SK-N-SH (cell line): ENCODE measurements at regions not wholly inside any gene's neighbourhood (a gene's known extent, or its start where the extent isn't known, plus 50 kb on each side); places are given as distances from the start of the nearest gene placed in this dataset.
"Not testable (repeated sequence)": the region's sequence is repeated elsewhere in the genome, so short reads cannot be mapped to it uniquely, and the experiment has no call there.

Experiments used
- CTCF ChIA-PET: fragments of 300-600, 350-600 bp; formaldehyde crosslinking; extraction: SDS; loops from one replicate; lab custom pipeline; 2021; lab: Yijun Ruan, JAX
- POLR2A ChIA-PET: fragments of 350-600 bp; sonication (Branson Sonifier 250); formaldehyde crosslinking; extraction: SDS; loops from one replicate; lab custom pipeline; 2020; ENCODE audit warnings: antibody characterized with exemption, inconsistent platforms; lab: Yijun Ruan, JAX
- DNase-seq: peaks from one replicate; pipeline ENCODE4 v3.0.0; 2012
- H2AFZ ChIP-seq: fragments of 200-600 bp; sonication (generic); 2 replicates; pipeline ENCODE4 v1.8.1; 2016; ENCODE audit warnings: antibody characterized with exemption, mild to moderate bottlenecking, low read depth
- H3F3A ChIP-seq: fragments of 200-600 bp; sonication (generic); replicated peaks from 2 replicates; pipeline ENCODE3; 2016; ENCODE audit warnings: antibody characterized with exemption, mild to moderate bottlenecking; ENCODE audit not compliant: insufficient read depth
- H3K27ac ChIP-seq, 2 experiments: fragments of 200-500 bp in 1 of 2; fragments of 200-600 bp in 1 of 2; sonication (Bioruptor generic) in 1 of 2; sonication (generic), shearing (Covaris generic) in 1 of 2; 2 replicates each; pipeline versions ENCODE4 v1.5.1 to v1.6.1; 2014 to 2016; ENCODE audit warnings: low read depth in 2 of 2, inconsistent platforms in 1 of 2, low read length in 1 of 2, mild to moderate bottlenecking in 1 of 2, mixed read lengths in 1 of 2
- H3K27me3 ChIP-seq: fragments of 200-600 bp; sonication (generic), shearing (Covaris generic); 2 replicates; pipeline ENCODE4 v1.6.1; 2016; ENCODE audit warnings: mixed run types; ENCODE audit not compliant: insufficient read depth
- H3K36me3 ChIP-seq, 2 experiments: fragments of 200-500 bp in 1 of 2; fragments of 200-600 bp in 1 of 2; sonication (Bioruptor generic) in 1 of 2; sonication (generic) in 1 of 2; replicated peaks in 1 of 2; 2 replicates each; pipeline versions ENCODE3 to v1.5.1; 2014 to 2016; ENCODE audit warnings: low read length in 1 of 2, mild to moderate bottlenecking in 1 of 2; ENCODE audit not compliant: insufficient read depth in 2 of 2, control insufficient read depth in 1 of 2
- H3K4me1 ChIP-seq, 2 experiments: fragments of 200-500 bp in 1 of 2; fragments of 200-600 bp in 1 of 2; sonication (Bioruptor generic) in 1 of 2; sonication (generic), shearing (Covaris generic) in 1 of 2; 2 replicates each; pipeline versions ENCODE4 v1.5.1 to v1.6.1; 2014 to 2016; ENCODE audit warnings: low read depth in 1 of 2, low read length in 1 of 2, mixed run types in 1 of 2; ENCODE audit not compliant: insufficient read depth in 2 of 2, control insufficient read depth in 1 of 2
- H3K4me2 ChIP-seq: fragments of 200-600 bp; sonication (generic), shearing (Covaris generic); 2 replicates; pipeline ENCODE4 v1.6.1; 2017; ENCODE audit warnings: mixed run types
- H3K4me3 ChIP-seq, 2 experiments: fragments of 200-500 bp in 1 of 2; fragments of 200-600 bp in 1 of 2; sonication (Bioruptor generic) in 1 of 2; sonication (generic), shearing (Covaris generic) in 1 of 2; 2 replicates each; pipeline versions ENCODE4 v1.5.1 to v1.8.1; 2014 to 2016; ENCODE audit warnings: low read depth in 2 of 2, inconsistent platforms in 1 of 2, low read length in 1 of 2, mild to moderate bottlenecking in 1 of 2, mixed read lengths in 1 of 2, moderate library complexity in 1 of 2
- H3K79me2 ChIP-seq: fragments of 200-600 bp; sonication (generic); 2 replicates; pipeline ENCODE4 v1.8.1; 2017; ENCODE audit warnings: mild to moderate bottlenecking; ENCODE audit not compliant: insufficient read depth
- H3K9ac ChIP-seq: fragments of 200-600 bp; sonication (generic); 2 replicates; pipeline ENCODE4 v1.6.1; 2017; ENCODE audit warnings: mixed run types
- H3K9me2 ChIP-seq: fragments of 200-600 bp; sonication (generic); 2 replicates; pipeline ENCODE4 v1.6.1; 2017; ENCODE audit warnings: mixed run types
- H3K9me3 ChIP-seq: fragments of 200-600 bp; sonication (generic); 2 replicates; pipeline ENCODE4 v1.6.1; 2017; ENCODE audit warnings: mixed run types, mild to moderate bottlenecking, moderate library complexity
- H4K20me1 ChIP-seq: fragments of 200-600 bp; sonication (generic); 2 replicates; pipeline ENCODE4 v1.6.1; 2017; ENCODE audit warnings: mild to moderate bottlenecking, mixed run types; ENCODE audit not compliant: insufficient read depth
- CHD2 ChIP-seq: fragments of 150-350 bp; IDR thresholded peaks from 2 replicates; pipeline ENCODE4 v1.6.1; 2018; ENCODE audit warnings: low read length; ENCODE audit not compliant: partially characterized antibody
- FOSL2 ChIP-seq: IDR thresholded peaks from 2 replicates; pipeline ENCODE4 v1.4.0; 2012; ENCODE audit warnings: low read depth, mild to moderate bottlenecking, moderate library complexity, borderline replicate concordance
- FOXJ3 ChIP-seq: sonication (generic); formaldehyde crosslinking; IDR thresholded peaks from 2 replicates; pipeline ENCODE4 v1.5.1; 2020; ENCODE audit warnings: mild to moderate bottlenecking, missing genetic modification reagents
- GATA2 ChIP-seq: sonication (generic); formaldehyde crosslinking; IDR thresholded peaks from 2 replicates; pipeline ENCODE4 v1.5.0; 2020; ENCODE audit warnings: mild to moderate bottlenecking, missing genetic modification reagents
- JUND ChIP-seq: IDR thresholded peaks from 2 replicates; pipeline ENCODE4 v1.4.0; 2012
- MXI1 ChIP-seq: IDR thresholded peaks from 2 replicates; pipeline ENCODE4 v1.6.1; 2012; ENCODE audit warnings: mild to moderate bottlenecking, low read depth, low read length, improper control_type of control experiment
- NRF1 ChIP-seq: IDR thresholded peaks from 2 replicates; pipeline ENCODE4 v1.6.1; 2012; ENCODE audit warnings: low read depth, mild to moderate bottlenecking, low read length
- POLR2AphosphoS5 ChIP-seq: IDR thresholded peaks from 2 replicates; pipeline ENCODE4 v1.6.1; 2012; ENCODE audit warnings: low read depth, low read length
- RAD21 ChIP-seq: IDR thresholded peaks from 2 replicates; pipeline ENCODE4 v1.6.1; 2012; ENCODE audit warnings: mild to moderate bottlenecking, low read length
- RFX5 ChIP-seq: IDR thresholded peaks from 2 replicates; pipeline ENCODE4 v1.6.1; 2012; ENCODE audit warnings: mild to moderate bottlenecking, improper control_type of control experiment, low read length
- SIN3A ChIP-seq: IDR thresholded peaks from 2 replicates; pipeline ENCODE4 v1.6.1; 2012; ENCODE audit warnings: low read depth, mild to moderate bottlenecking, low read length, moderate library complexity, borderline replicate concordance
- YY1 ChIP-seq: IDR thresholded peaks from 2 replicates; pipeline ENCODE4 v1.4.0; 2012; ENCODE audit warnings: low read depth, mild to moderate bottlenecking
- WGBS: methylation state at CpG from one replicate; pipeline ENCODE4 v1.1.6; 2017; ENCODE audit warnings: low lambda C conversion rate; 5-methylcytosine and 5-hydroxymethylcytosine counted together
- TF ChIP-seq, protein P1 (sequence below): fragments of 150-350 bp; IDR thresholded peaks from 2 replicates; pipeline ENCODE4 v1.6.1; 2017; ENCODE audit warnings: antibody characterized with exemption, low read length, low read depth, borderline replicate concordance
- TF ChIP-seq, protein P2 (sequence below): IDR thresholded peaks from 2 replicates; pipeline ENCODE4 v1.4.0; 2012; ENCODE audit warnings: low read depth, borderline replicate concordance
- TF ChIP-seq, protein P3 (sequence below): IDR thresholded peaks from 2 replicates; pipeline ENCODE4 v1.4.0; 2012; ENCODE audit warnings: low read depth, borderline replicate concordance

DNA sequence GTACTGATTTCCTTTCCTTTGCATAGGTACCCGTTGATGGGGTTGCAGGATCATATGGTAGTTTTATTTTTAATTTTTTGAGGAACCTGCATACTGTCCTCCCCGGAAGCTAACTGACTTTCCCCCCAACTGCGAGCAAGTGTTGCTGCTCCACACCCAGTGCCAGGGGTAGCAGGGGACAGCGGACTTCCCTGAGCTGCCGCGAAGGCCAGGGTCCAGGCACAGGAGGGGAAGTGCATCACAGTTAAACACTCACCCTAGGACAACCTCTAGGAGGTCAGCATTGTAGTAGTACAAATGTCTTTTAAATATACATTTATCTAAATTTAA is 201.7 kb downstream of the NPIPB11 start:
- H3K4me2 ChIP-seq, result no peak overlapping the region
- H3K9me3 ChIP-seq, result no peaks in the 10 kb centered on the region
- DNase-seq, result no peak
- H3K4me1 ChIP-seq, result peaks cover 0 to 32% of the 10 kb centered on the region in 2 experiments; a peak in 1 of 4 replicates
- H4K20me1 ChIP-seq, result no peaks in the 10 kb centered on the region
- H3K27me3 ChIP-seq, result no peaks in the 10 kb centered on the region
- TF ChIP-seq, protein P1, sequence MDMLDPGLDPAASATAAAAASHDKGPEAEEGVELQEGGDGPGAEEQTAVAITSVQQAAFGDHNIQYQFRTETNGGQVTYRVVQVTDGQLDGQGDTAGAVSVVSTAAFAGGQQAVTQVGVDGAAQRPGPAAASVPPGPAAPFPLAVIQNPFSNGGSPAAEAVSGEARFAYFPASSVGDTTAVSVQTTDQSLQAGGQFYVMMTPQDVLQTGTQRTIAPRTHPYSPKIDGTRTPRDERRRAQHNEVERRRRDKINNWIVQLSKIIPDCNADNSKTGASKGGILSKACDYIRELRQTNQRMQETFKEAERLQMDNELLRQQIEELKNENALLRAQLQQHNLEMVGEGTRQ, result no peak
- no peak for TF ChIP-seq GATA2 (CRISPR knock-in tag)
- no peak for TF ChIP-seq JUND
- no peak for TF ChIP-seq FOSL2
- TF ChIP-seq POLR2AphosphoS5, result no peak
- TF ChIP-seq RFX5, result no peak
- TF ChIP-seq, protein P2, sequence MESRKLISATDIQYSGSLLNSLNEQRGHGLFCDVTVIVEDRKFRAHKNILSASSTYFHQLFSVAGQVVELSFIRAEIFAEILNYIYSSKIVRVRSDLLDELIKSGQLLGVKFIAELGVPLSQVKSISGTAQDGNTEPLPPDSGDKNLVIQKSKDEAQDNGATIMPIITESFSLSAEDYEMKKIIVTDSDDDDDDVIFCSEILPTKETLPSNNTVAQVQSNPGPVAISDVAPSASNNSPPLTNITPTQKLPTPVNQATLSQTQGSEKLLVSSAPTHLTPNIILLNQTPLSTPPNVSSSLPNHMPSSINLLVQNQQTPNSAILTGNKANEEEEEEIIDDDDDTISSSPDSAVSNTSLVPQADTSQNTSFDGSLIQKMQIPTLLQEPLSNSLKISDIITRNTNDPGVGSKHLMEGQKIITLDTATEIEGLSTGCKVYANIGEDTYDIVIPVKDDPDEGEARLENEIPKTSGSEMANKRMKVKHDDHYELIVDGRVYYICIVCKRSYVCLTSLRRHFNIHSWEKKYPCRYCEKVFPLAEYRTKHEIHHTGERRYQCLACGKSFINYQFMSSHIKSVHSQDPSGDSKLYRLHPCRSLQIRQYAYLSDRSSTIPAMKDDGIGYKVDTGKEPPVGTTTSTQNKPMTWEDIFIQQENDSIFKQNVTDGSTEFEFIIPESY, result no peak
- TF ChIP-seq CHD2, result no peak
- no peak for TF ChIP-seq MXI1
- TF ChIP-seq FOXJ3 (CRISPR knock-in tag), result no peak
- no peak for TF ChIP-seq NRF1
- no peak for TF ChIP-seq SIN3A
- no peak for TF ChIP-seq YY1
- TF ChIP-seq RAD21, result no peak
- TF ChIP-seq, protein P3, sequence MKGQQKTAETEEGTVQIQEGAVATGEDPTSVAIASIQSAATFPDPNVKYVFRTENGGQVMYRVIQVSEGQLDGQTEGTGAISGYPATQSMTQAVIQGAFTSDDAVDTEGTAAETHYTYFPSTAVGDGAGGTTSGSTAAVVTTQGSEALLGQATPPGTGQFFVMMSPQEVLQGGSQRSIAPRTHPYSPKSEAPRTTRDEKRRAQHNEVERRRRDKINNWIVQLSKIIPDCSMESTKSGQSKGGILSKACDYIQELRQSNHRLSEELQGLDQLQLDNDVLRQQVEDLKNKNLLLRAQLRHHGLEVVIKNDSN, result no peak
- no peaks in the 10 kb centered on the region for H3K36me3 ChIP-seq
- H3K9me2 ChIP-seq, result no peaks in the 10 kb centered on the region
- H3K4me3 ChIP-seq, result no peak overlapping the region
- POLR2A ChIA-PET, result no interaction called here
- no peak overlapping the region for H3K27ac ChIP-seq
- H3K9ac ChIP-seq, result no peak overlapping the region
- 91% methylated on average over 6 of the region's 6 CpGs for WGBS
- H3F3A ChIP-seq, result no peaks in the 10 kb centered on the region
- no peak overlapping the region for H2AFZ ChIP-seq
- no peaks in the 10 kb centered on the region for H3K79me2 ChIP-seq
- CTCF ChIA-PET, result no interaction called here

DNA sequence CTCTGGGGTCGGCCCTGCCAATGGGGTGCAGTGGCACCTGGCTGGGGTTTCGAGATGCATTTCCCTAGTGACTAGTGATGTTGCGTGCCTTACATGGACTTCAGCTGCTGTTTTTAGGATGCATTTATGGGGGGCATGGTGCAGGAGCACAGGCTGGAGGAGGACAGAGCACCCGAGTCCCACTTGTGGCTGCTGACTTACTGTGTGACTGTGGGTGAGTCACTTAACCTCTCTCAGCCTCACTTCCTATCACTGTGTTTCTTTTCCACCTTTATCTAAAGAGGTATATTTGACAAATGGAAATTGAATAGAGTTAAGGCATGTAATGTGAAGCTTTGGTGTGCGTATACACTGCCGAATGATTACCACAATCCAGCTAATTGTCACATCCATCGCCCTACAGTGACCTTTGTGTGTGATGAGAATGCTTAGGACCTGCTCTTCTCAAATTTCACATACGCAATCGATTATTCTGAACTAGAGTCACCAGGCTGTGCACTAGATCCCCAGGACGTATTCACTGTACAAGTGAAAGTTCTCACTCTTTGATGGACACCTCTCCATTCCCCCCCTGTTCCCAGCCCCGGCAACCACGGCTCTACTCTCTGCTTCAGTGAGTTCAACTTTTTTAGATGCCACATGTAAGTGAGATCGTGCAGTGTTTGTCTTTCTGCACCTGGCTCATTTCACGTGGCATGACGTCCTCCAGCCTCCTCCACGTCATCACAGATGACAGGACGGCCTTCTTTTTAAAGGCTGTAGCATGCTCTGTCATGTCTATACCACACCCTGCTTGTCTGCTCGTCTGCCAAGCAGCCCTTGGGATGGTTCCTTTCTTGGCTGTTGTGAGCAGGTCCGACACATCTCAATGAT is 202.3 kb downstream of the NPIPB11 start:
- H3K9ac ChIP-seq, H2AFZ ChIP-seq, DNase-seq, H3K36me3 ChIP-seq, H3K4me3 ChIP-seq, H4K20me1 ChIP-seq, CTCF ChIA-PET, H3K9me3 ChIP-seq, H3F3A ChIP-seq, POLR2A ChIA-PET, H3K4me2 ChIP-seq, H3K79me2 ChIP-seq, H3K9me2 ChIP-seq, H3K27ac ChIP-seq, H3K27me3 ChIP-seq: not testable (repeated sequence)
- peaks cover 3 to 38% of the 10 kb centered on the region in 2 experiments; a peak in 1 of 4 replicates for H3K4me1 ChIP-seq
- WGBS, result 88% methylated on average over 16 of the region's 19 CpGs

DNA sequence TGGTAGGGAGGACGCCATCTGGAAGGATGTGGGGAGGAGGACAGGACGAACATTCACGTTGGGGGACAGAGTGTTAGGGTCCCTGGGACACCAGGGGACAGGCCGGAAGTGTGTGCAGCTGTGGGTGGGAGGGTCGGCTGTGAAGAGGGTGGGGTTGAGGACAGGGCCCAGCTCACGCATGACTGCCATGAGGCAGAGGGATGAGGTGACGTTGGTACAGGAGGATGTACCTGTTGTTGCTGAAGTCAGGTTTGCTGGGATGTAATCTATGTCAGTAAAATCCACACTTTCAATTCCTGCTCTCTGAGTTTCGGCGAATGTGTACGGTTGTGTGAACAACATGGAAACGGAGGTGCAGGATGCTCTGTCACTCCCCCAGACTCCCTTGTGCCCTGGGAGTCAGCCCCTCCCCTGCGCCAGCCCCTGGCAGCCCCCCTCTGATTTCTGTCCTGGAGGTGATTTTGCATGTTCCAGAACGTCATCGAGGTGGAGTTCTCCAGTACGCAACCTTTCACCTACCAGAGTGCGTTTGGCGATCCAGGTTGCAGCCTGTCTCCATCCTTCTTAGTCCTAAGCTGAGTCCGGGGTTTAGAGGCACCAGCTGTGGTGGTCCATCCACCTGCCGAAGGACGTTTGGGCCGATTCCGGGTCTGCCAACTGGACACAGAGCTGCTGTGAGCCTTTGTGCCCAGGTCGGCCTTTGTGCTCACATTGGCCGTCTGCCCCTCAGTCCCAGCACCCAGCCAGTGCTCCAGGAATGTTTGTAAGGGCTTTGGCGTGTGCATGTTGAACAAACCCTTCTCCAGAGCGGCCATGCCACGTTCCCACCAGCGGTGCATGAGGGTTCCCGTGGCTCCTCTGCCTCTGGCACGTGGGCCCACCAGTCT is 203.2 kb downstream of the NPIPB11 start:
- POLR2A ChIA-PET, H3K9me3 ChIP-seq, H3K27ac ChIP-seq: not testable (repeated sequence)

More for the DNA sequence above, 203.2 kb downstream of the NPIPB11 start:
- H3K4me1 ChIP-seq, result peaks cover 3 to 44% of the 10 kb centered on the region in 2 experiments; a peak in 1 of 4 replicates
- 88% methylated on average over 20 of the region's 30 CpGs for WGBS
- H3K9ac ChIP-seq, H3K36me3 ChIP-seq, H3K27me3 ChIP-seq, DNase-seq, H2AFZ ChIP-seq, H3K79me2 ChIP-seq, H3K9me2 ChIP-seq, H3K4me3 ChIP-seq, H3K4me2 ChIP-seq, CTCF ChIA-PET, H3F3A ChIP-seq, H4K20me1 ChIP-seq: not testable (repeated sequence)
